ENCODE measurements at regions not wholly inside any gene's neighbourhood (a gene's known extent, or its start where the extent isn't known, plus 50 kb on each side); places are given as distances from the start of the nearest gene placed in this dataset.

- POLR2A ChIA-PET, result no interaction called here
- CTCF ChIA-PET, result no interaction called here
- no peak for TF ChIP-seq CTCF (IDR thresholded peaks at IDR 0.05; ENCODE audit: low read depth, low read length)
- Histone ChIP-seq H3K27ac (ENCODE audit: low read depth, low read length) (no peak overlapping the region), H3K4me3 (ENCODE audit: low read depth, low read length) (no peak overlapping the region), H3K9me3 (ENCODE audit: control insufficient read depth, insufficient read depth, low read length) (peaks cover 21% of the 10 kb centered on the region), H3K27me3 (ENCODE audit: control insufficient read depth, insufficient read depth, low read length) (no peaks in the 10 kb centered on the region)
- DNase-seq (ENCODE audit: low read depth, low spot score), result no peak
Measured at GRCh38 chr2:104741860-104742259, 112.1 kb upstream of the POU3F3 start.

GRCh38 chr2:104744537-104744936 is 109.4 kb upstream of the POU3F3 start:
- TF ChIP-seq CTCF (IDR thresholded peaks at IDR 0.05; ENCODE audit: low read depth, low read length), result no peak
- Histone ChIP-seq H3K4me3 (ENCODE audit: low read depth, low read length) (no peak overlapping the region), H3K27me3 (ENCODE audit: control insufficient read depth, insufficient read depth, low read length) (no peaks in the 10 kb centered on the region), H3K27ac (ENCODE audit: low read depth, low read length) (no peak overlapping the region), H3K9me3 (ENCODE audit: control insufficient read depth, insufficient read depth, low read length) (peaks cover 28% of the 10 kb centered on the region)
- ChIA-PET POLR2A (no interaction called here), CTCF (no interaction called here)
- DNase-seq (ENCODE audit: low read depth, low spot score), result no peak

GRCh38 chr2:104745846-104746245 is 108.1 kb upstream of the POU3F3 start:
- H3K27me3 ChIP-seq (ENCODE audit: control insufficient read depth, insufficient read depth, low read length), result no peaks in the 10 kb centered on the region
- ChIA-PET CTCF (no interaction called here), POLR2A (no interaction called here)
- H3K9me3 ChIP-seq (ENCODE audit: control insufficient read depth, insufficient read depth, low read length), result peaks cover 37% of the 10 kb centered on the region
- no peak for DNase-seq (ENCODE audit: low read depth, low spot score)
- no peak overlapping the region for H3K27ac ChIP-seq (ENCODE audit: low read depth, low read length)
- H3K4me3 ChIP-seq (ENCODE audit: low read depth, low read length), result no peak overlapping the region
- TF ChIP-seq CTCF (IDR thresholded peaks at IDR 0.05; ENCODE audit: low read depth, low read length), result no peak

- ChIA-PET CTCF (no interaction called here), POLR2A (no interaction called here)
- Histone ChIP-seq H3K27me3 (ENCODE audit: control insufficient read depth, insufficient read depth, low read length) (no peaks in the 10 kb centered on the region), H3K9me3 (ENCODE audit: control insufficient read depth, insufficient read depth, low read length) (peaks cover 37% of the 10 kb centered on the region), H3K4me3 (ENCODE audit: low read depth, low read length) (no peak overlapping the region), H3K27ac (ENCODE audit: low read depth, low read length) (no peak overlapping the region)
- DNase-seq (ENCODE audit: low read depth, low spot score), result no peak
- no peak for TF ChIP-seq CTCF (IDR thresholded peaks at IDR 0.05; ENCODE audit: low read depth, low read length)
Measured at GRCh38 chr2:104746299-104746698, 107.6 kb upstream of the POU3F3 start.

GRCh38 chr2:104746858-104747257 is 107.1 kb upstream of the POU3F3 start:
- ChIA-PET CTCF (no interaction called here), POLR2A (no interaction called here)
- Histone ChIP-seq H3K9me3 (ENCODE audit: control insufficient read depth, insufficient read depth, low read length) (peaks cover 39% of the 10 kb centered on the region), H3K27me3 (ENCODE audit: control insufficient read depth, insufficient read depth, low read length) (no peaks in the 10 kb centered on the region), H3K27ac (ENCODE audit: low read depth, low read length) (no peak overlapping the region), H3K4me3 (ENCODE audit: low read depth, low read length) (no peak overlapping the region)
- DNase-seq (ENCODE audit: low read depth, low spot score), result no peak
- no peak for TF ChIP-seq CTCF (IDR thresholded peaks at IDR 0.05; ENCODE audit: low read depth, low read length)

Measured in AG04450 (cell line).